Testis (tissue), 2 donors: ENCODE measurements at regions not wholly inside any gene's neighbourhood (a gene's known extent, or its start where the extent isn't known, plus 50 kb on each side); places are given as distances from the start of the nearest gene placed in this dataset.
A peak's percentile ranks its signal among the peaks of the same experiment; 100 is the strongest.

Source experiments
- DNase-seq: peaks from one replicate; pipeline ENCODE4 v3.0.0-alpha.2; 2019
- H3K27ac ChIP-seq, 2 donors: fragments of 200-600 bp; sonication (generic); one replicate each; pipeline ENCODE4 v1.5.1; 2019
- H3K27me3 ChIP-seq: fragments of 200-600 bp; sonication (generic); one replicate; pipeline ENCODE4 v1.5.1; 2019
- H3K36me3 ChIP-seq: fragments of 200-600 bp; sonication (generic); one replicate; pipeline ENCODE4 v1.5.1; 2017; ENCODE audit warnings: low read depth; ENCODE audit errors: missing control alignments
- H3K4me1 ChIP-seq: fragments of 200-600 bp; sonication (generic); one replicate; pipeline ENCODE4 v1.5.1; 2019
- H3K4me3 ChIP-seq, 2 donors: fragments of 200-600 bp; sonication (generic); one replicate each; pipeline ENCODE4 v1.5.1; 2017 to 2019
- H3K9me3 ChIP-seq: fragments of 200-600 bp; sonication (generic); one replicate; pipeline ENCODE4 v1.5.1; 2017
- POLR2A ChIP-seq: fragments of 450-650 bp; IDR thresholded peaks from one replicate; pipeline ENCODE4 v1.6.1; 2017; ENCODE audit warnings: antibody characterized with exemption, mild to moderate bottlenecking, moderate library complexity
- WGBS, 2 donors: methylation state at CpG; one replicate each; pipeline ENCODE4 v1.1.5; 2018; 5-methylcytosine and 5-hydroxymethylcytosine counted together
- intact Hi-C: fragments of 100-400 bp; cut with DNase I; formaldehyde crosslinking; loops from one replicate; pipeline ENCODE4 v1.15.1; 2023; ENCODE audit warnings: low total_unique reads
- TF ChIP-seq, protein P1 (sequence below), 3 experiments: fragments of 450-650 bp in 2 of 3; fragments of 200-600 bp in 1 of 3; sonication (generic) in 1 of 3; IDR thresholded peaks; one replicate each; pipeline ENCODE4 v1.5.1; 2016 to 2019; ENCODE audit warnings: antibody characterized with exemption in 3 of 3, mild to moderate bottlenecking in 2 of 3, moderate library complexity in 1 of 3

DNA sequence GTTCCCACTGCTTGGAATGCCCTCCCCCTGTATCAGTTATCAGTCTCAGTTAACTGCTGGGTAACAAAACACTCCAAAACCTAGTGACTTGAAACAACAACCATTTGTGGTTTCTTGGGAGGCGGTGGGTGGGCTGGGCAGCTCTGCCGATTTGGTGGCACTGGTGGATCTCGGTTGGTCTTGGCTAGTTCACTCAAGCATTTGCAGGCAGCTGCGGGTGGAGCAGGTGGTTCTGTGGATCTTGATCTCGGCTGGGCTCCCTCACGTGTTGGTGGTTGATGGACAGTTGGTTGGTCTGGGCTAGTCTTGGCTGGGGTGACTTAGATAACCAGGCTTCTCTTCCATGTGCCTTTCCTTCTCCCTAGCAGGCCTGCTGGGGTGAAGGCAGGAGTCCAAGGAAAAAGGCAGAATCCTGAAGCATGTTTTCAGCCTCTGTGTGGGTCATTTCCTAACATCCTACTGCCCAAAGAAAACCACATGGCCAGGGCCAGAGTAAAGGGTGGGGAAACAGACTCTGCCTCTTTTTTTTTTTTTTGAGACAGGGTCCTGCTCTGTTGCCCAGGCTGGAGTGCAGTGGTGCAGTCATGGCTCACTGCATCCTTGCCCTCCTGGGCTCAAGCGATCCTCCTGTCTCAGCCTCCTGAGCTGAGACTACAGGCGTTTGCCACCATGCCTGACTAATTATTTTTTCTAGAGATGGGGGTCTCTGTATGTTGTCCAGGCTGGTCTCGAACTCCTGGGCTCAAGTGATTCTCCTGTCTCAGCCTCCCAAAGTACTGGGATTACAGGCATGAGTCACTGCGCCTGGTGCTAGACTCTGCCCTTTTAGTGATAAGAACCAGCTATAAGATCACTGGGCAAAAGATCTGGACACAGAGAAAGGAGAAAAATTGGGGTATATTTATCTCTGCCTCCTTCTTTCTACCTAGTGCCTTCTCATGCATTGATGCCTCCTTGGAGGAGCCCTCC, 183.7 kb downstream of the RGS3 start:
- Histone ChIP-seq H3K27ac (no peak overlapping the region), H3K9me3 (no peaks in the 10 kb centered on the region), H3K4me3 (no peak overlapping the region), H3K4me1 (peaks cover 4% of the 10 kb centered on the region), H3K27me3 (no peaks in the 10 kb centered on the region), H3K36me3 (no peaks in the 10 kb centered on the region)
- DNase-seq, result no peak
- TF ChIP-seq, protein P1, sequence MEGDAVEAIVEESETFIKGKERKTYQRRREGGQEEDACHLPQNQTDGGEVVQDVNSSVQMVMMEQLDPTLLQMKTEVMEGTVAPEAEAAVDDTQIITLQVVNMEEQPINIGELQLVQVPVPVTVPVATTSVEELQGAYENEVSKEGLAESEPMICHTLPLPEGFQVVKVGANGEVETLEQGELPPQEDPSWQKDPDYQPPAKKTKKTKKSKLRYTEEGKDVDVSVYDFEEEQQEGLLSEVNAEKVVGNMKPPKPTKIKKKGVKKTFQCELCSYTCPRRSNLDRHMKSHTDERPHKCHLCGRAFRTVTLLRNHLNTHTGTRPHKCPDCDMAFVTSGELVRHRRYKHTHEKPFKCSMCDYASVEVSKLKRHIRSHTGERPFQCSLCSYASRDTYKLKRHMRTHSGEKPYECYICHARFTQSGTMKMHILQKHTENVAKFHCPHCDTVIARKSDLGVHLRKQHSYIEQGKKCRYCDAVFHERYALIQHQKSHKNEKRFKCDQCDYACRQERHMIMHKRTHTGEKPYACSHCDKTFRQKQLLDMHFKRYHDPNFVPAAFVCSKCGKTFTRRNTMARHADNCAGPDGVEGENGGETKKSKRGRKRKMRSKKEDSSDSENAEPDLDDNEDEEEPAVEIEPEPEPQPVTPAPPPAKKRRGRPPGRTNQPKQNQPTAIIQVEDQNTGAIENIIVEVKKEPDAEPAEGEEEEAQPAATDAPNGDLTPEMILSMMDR (IDR thresholded peaks at IDR 0.05), result no peak
- TF ChIP-seq POLR2A, result no peak
- WGBS, 2 donors, result 95 to 100% methylated on average over 7 to 10 of the region's 10 CpGs
- intact Hi-C loops, result no loop called here

DNA sequence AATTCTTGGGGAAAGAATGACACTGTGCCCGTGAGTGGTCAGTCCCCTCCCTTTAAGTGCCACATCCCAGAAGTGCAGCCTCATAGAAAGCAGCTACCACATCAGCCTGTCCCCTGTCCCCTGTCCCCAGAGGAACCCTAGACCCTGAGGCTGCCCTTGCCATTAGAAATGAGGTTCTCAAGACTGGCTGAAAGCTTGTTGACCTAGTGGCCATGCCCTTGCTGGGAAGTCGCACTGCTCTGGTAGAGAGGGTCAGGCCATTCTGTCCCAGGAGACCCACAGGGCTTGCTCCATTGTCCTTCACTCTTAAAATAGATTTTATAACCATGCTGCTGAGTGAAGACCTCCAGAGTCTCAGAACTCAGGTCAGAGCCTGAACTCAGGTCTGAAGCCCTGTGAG, 184.5 kb downstream of the RGS3 start:
- H3K27ac ChIP-seq, result no peak overlapping the region
- DNase-seq, result no peak
- intact Hi-C loops, result no loop called here

DNA sequence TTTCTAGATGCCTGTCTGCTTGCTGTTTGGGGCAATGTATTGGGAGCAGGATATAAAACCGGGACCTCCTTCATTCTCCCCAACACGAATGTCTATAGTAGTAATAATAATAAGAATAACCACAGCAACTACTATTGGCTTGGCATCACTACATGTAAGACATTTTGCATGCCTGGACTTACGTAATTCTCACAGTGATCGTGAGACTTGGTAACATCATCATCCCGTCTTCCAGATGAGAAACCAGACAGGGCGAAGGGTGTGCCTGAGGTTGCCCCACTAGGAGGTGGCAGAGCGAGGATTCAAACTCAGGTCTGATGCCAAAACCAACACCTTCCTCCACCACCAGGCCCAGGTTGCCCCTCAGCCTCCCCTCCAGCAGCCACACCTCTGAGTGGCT, 185.1 kb downstream of the RGS3 start:
- H3K27me3 ChIP-seq, result no peaks in the 10 kb centered on the region
- intact Hi-C loops, result no loop called here
- DNase-seq, result no peak
- H3K4me3 ChIP-seq, result no peak overlapping the region
- WGBS, 2 donors, result 85 to 89% methylated on average over 6 to 7 of the region's 7 CpGs
- H3K27ac ChIP-seq, result no peak overlapping the region
- TF ChIP-seq, protein P1 (IDR thresholded peaks at IDR 0.05), result no peak
- TF ChIP-seq POLR2A, result no peak
- no peaks in the 10 kb centered on the region for H3K36me3 ChIP-seq
- peaks cover 4% of the 10 kb centered on the region for H3K4me1 ChIP-seq
- no peaks in the 10 kb centered on the region for H3K9me3 ChIP-seq

More for the DNA sequence above, 184.5 kb downstream of the RGS3 start:
- peaks cover 4% of the 10 kb centered on the region for H3K4me1 ChIP-seq
- no peaks in the 10 kb centered on the region for H3K9me3 ChIP-seq
- WGBS, 2 donors, result 47 to 83% methylated on average over 2 of the region's 2 CpGs
- H3K36me3 ChIP-seq, result no peaks in the 10 kb centered on the region
- no peaks in the 10 kb centered on the region for H3K27me3 ChIP-seq
- H3K4me3 ChIP-seq, result no peak overlapping the region
- TF ChIP-seq POLR2A, result no peak
- TF ChIP-seq, protein P1 (IDR thresholded peaks at IDR 0.05), result no peak

DNA sequence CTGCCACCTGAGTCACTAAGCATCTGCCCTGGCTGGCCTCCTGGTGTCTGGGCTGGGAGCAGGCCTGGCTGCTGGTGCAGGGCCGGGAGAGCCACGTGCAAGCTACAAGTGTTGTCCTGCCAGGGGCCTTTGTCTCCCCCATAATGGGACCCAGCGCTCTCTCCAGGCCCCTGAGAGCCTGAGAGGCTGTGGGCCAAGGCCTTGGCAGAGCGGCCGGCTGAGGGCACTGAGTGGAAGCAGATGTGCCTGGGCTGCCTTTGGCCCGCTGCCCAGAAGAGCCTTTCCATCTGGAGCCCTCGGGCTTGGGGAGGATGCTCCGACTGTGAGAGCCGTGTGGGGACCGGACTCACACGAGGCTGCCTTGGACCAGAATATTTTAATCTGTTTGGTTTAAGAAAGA, 185.5 kb downstream of the RGS3 start:
- Histone ChIP-seq H3K36me3 (no peaks in the 10 kb centered on the region), H3K9me3 (no peaks in the 10 kb centered on the region), H3K27me3 (no peaks in the 10 kb centered on the region), H3K27ac (no peak overlapping the region), H3K4me1 (peaks cover 4% of the 10 kb centered on the region), H3K4me3 (no peak overlapping the region)
- 55 to 61% methylated on average over 8 to 11 of the region's 11 CpGs for WGBS, 2 donors
- intact Hi-C loops, result no loop called here
- DNase-seq, result peak; percentile 73
- no peak for TF ChIP-seq POLR2A
- TF ChIP-seq, protein P1 (IDR thresholded peaks at IDR 0.05), result no peak
